ENCODE measurements at regions not wholly inside any gene's neighbourhood (a gene's known extent, or its start where the extent isn't known, plus 50 kb on each side); places are given as distances from the start of the nearest gene placed in this dataset.

- WGBS (ENCODE audit: low lambda C conversion rate, missing lambda C conversion rate) = 83% methylated on average over 2 of the region's 2 CpGs
- H3K4me3 ChIP-seq = no peak overlapping the region
- no peaks in the 10 kb centered on the region for H3K79me2 ChIP-seq
- H3K4me2 ChIP-seq = no peak overlapping the region
- no peaks in the 10 kb centered on the region for H4K20me1 ChIP-seq (ENCODE audit: insufficient read depth, poor library complexity, severe bottlenecking)
- no peak overlapping the region for H3K27ac ChIP-seq
- TF ChIP-seq EZH2phosphoT487 (IDR thresholded peaks at IDR 0.05; ENCODE audit: low read depth, severe bottlenecking, unreplicated experiment) = no peak
- TF ChIP-seq EZH2 (IDR thresholded peaks at IDR 0.05; ENCODE audit: borderline replicate concordance) = no peak
- TF ChIP-seq CTCF (IDR thresholded peaks at IDR 0.05; ENCODE audit: poor library complexity) = no peak
- no peaks in the 10 kb centered on the region for H3K36me3 ChIP-seq (replicated peaks; ENCODE audit: insufficient read depth, low read depth)
- H3K9me2 ChIP-seq (replicated peaks; ENCODE audit: insufficient read depth) = no peaks in the 10 kb centered on the region
- peaks cover 24% of the 10 kb centered on the region for H3K27me3 ChIP-seq
- no peaks in the 10 kb centered on the region for H3K4me1 ChIP-seq (ENCODE audit: insufficient read depth)
- no peak for DNase-seq (ENCODE audit: low spot score)
- H2AFZ ChIP-seq = no peak overlapping the region
- H3K9me3 ChIP-seq (ENCODE audit: low read depth) = no peaks in the 10 kb centered on the region
Measured at GRCh38 chr15:83362706-83363105, 78.2 kb upstream of the BNC1 start.

- no peaks in the 10 kb centered on the region for H4K20me1 ChIP-seq (ENCODE audit: insufficient read depth, poor library complexity, severe bottlenecking)
- no peak for TF ChIP-seq EZH2phosphoT487 (IDR thresholded peaks at IDR 0.05; ENCODE audit: low read depth, severe bottlenecking, unreplicated experiment)
- no peak for TF ChIP-seq EZH2 (IDR thresholded peaks at IDR 0.05; ENCODE audit: borderline replicate concordance)
- no peak for TF ChIP-seq CTCF (IDR thresholded peaks at IDR 0.05; ENCODE audit: poor library complexity)
- no peaks in the 10 kb centered on the region for H3K9me2 ChIP-seq (replicated peaks; ENCODE audit: insufficient read depth)
- 77% methylated on average over 4 of the region's 4 CpGs for WGBS (ENCODE audit: low lambda C conversion rate, missing lambda C conversion rate)
- H3K4me1 ChIP-seq (ENCODE audit: insufficient read depth) = no peaks in the 10 kb centered on the region
- no peaks in the 10 kb centered on the region for H3K79me2 ChIP-seq
- peak overlapping the region; percentile 38 for H3K27ac ChIP-seq
- peak overlapping the region; percentile 68 for H3K4me2 ChIP-seq
- H2AFZ ChIP-seq = no peak overlapping the region
- no peaks in the 10 kb centered on the region for H3K9me3 ChIP-seq (ENCODE audit: low read depth)
- H3K27me3 ChIP-seq = peaks cover 24% of the 10 kb centered on the region
- DNase-seq (ENCODE audit: low spot score) = no peak
- no peak overlapping the region for H3K4me3 ChIP-seq
- H3K36me3 ChIP-seq (replicated peaks; ENCODE audit: insufficient read depth, low read depth) = no peaks in the 10 kb centered on the region
Measured at GRCh38 chr15:83364501-83364900, 80.0 kb upstream of the BNC1 start.

- peak overlapping the region; percentile 12 for H2AFZ ChIP-seq
- peak; percentile 82 for TF ChIP-seq EZH2 (IDR thresholded peaks at IDR 0.05; ENCODE audit: borderline replicate concordance)
- TF ChIP-seq CTCF (IDR thresholded peaks at IDR 0.05; ENCODE audit: poor library complexity) = no peak
- H3K4me1 ChIP-seq (ENCODE audit: insufficient read depth) = no peaks in the 10 kb centered on the region
- peak; percentile 72 for DNase-seq (ENCODE audit: low spot score)
- 2% methylated on average over 27 of the region's 27 CpGs for WGBS (ENCODE audit: low lambda C conversion rate, missing lambda C conversion rate)
- H4K20me1 ChIP-seq (ENCODE audit: insufficient read depth, poor library complexity, severe bottlenecking) = no peaks in the 10 kb centered on the region
- H3K4me2 ChIP-seq = peak overlapping the region; percentile 68
- peak overlapping the region; percentile 70 for H3K27ac ChIP-seq
- H3K27me3 ChIP-seq = peaks cover 24% of the 10 kb centered on the region
- H3K9me2 ChIP-seq (replicated peaks; ENCODE audit: insufficient read depth) = no peaks in the 10 kb centered on the region
- H3K9me3 ChIP-seq (ENCODE audit: low read depth) = no peaks in the 10 kb centered on the region
- H3K79me2 ChIP-seq = no peaks in the 10 kb centered on the region
- no peaks in the 10 kb centered on the region for H3K36me3 ChIP-seq (replicated peaks; ENCODE audit: insufficient read depth, low read depth)
- H3K4me3 ChIP-seq = peak overlapping the region; percentile 13
Measured at GRCh38 chr15:83365370-83365938, 81.0 kb upstream of the BNC1 start.
